Activated naive CD8-positive, alpha-beta T cell treated with anti-CD3 and anti-CD28 coated beads, Interleukin-2, amount 50 U/mL, for 16 hours (primary cell): ENCODE measurements at regions not wholly inside any gene's neighbourhood (a gene's known extent, or its start where the extent isn't known, plus 50 kb on each side); places are given as distances from the start of the nearest gene placed in this dataset.

Source experiments
- DNase-seq: peaks from one replicate; pipeline ENCODE4 v3.0.0-alpha.2; 2020; ENCODE audit warnings: low read depth, low spot score

DNA sequence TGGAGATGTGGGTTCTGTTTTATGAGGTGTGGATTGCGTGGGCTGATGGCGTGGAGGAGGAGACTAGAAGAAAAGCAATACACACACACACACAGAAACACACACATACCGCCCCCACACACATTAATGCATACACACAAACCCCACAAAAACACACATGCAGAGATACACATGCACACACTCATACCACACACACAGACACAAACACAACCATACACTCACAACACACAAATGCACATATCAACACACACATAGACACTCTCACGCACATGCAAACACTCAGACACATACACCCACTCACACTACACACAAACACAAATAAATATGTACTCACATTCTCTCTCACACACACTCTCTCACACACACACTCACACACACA lies 75.7 kb upstream of the UBL3 start:
- no peak for DNase-seq

GRCh38 chr13:29925457-29926097 lies 75.2 kb upstream of the UBL3 start:
- no peak for DNase-seq

DNA sequence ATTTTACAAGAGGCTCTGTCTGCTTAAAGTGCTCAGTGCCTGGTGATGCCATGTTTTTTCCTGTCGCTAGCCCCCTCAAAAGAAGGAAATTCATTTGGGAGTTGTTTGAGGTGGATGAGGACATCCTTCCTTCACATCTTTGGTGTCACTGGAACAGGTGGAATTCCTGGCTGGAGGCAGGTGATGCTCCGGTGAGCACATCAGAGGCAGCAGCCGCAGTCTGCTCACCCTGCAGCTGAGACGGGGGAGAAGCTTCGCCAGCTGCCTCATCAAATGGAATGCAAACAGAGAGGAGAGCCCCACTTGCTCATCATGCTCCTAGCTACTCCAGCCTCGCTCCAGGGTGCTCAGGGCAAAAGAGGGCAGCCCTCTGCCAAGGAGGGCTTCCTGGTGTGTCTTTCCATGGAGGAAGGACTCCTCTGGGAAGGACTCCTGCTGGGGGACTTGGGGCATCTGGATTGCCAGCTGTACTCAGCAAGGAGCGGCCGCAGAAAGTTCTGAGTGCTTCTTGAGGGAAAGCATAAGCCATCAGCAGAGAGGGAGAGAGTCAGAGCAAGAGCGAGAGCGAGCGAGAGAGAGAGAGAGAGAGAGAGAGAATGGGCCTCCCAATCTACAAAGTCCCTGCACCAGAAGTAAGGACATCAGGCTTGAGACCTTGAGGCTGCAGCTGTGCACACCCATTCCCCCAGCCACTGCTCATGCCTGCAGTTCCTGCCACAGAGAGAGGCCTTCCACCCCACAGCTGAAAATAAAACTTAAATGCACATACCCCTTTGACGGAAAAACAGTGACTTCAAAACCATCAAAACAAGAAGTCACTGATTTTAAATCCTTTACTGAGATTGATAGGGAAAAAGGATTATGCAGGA lies 74.3 kb upstream of the UBL3 start:
- no peak for DNase-seq

DNA sequence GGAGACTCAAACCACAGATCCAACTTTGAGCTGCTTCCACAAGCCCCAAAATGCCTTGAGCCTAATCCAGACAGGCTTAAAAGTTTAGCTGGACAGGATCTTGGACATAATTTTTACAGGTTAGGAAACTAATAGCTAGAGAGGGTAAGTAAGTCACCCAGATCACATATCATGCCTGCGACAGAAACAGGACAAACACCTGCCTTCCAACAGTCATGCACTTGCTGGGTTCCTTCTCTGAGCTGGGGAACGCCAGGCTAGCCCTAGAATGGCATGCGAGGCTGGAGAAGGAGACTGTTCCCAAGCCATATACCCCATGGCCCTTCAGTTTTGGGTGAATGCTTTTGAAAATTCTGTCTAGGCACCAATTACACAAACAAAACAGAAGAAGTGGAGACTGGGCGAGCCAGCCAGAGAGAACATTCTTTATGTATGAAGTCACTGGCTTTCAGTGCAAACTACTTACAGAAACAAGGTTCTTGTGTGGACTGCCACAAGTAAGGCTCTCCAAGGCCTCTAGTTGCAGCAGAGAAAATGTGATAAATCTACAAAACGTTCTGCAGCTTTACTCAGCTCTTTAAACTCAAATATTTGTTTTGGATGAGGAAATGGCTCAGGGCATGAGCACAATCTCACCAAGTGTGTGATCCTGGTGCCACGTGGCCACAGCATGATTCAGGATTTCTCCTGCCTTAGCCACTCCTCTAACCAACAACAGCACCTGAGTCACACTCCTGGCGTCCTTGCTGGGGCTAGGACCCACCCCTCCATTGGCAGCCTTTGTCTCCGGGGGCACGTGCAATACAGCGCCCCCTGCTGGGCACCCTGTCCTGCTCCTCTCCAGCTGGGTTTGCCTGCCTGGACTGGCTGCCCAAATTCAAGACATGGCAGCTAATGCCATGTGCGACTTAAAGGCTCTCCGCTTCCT lies 73.4 kb upstream of the UBL3 start:
- peak; percentile 17 for DNase-seq

- no peak for DNase-seq
These were observed 72.5 kb upstream of the UBL3 start for GRCh38 chr13:29922896-29923295.

DNA sequence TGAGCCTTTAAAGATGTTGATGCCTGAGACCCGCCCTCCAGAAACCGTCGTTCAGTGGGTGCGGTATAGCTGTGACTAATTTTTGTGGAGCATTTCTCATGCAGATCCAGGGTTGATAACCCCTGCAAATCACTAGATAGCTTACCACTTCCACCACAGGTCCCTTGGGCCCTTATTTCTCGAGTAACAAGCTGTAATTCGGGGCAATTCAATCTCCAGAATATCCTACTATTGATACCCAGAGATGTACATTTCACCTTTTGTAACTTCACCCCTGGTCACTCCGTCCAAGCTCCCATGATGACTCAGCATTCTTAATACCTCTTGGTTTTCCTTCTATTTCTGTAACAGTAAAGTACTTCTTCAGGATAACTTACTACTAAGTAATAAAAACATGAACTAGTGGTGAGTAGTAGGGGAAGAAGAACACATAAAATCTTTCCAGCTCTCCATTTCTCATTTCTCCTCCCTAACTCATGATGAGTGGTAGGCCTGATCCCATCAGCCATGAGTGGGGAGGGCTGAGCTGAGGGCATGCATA lies 71.9 kb upstream of the UBL3 start:
- DNase-seq = no peak

- DNase-seq = no peak
These were observed 71.1 kb upstream of the UBL3 start for GRCh38 chr13:29921542-29921941.

GRCh38 chr13:29920025-29920643 lies 69.7 kb upstream of the UBL3 start:
- DNase-seq = no peak

DNA sequence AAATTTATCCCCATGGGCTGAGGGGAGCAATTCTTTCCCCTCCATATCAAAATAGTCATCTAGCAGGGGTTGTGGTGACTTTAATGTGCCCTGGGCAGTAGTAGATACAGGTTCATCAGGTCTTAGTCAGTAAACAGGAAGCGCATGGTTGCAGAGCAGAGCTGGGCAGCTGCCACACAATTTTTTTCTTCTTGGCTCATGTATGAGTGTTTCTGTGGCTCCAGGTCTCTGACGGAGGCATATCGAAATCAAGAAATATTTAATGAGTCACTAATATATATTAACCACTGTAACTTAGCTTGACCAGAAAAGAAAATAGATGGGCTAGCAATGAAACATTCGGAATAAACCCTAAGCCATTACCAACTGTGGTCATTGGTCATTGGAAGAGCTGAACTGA lies 68.4 kb upstream of the UBL3 start:
- DNase-seq = no peak

DNA sequence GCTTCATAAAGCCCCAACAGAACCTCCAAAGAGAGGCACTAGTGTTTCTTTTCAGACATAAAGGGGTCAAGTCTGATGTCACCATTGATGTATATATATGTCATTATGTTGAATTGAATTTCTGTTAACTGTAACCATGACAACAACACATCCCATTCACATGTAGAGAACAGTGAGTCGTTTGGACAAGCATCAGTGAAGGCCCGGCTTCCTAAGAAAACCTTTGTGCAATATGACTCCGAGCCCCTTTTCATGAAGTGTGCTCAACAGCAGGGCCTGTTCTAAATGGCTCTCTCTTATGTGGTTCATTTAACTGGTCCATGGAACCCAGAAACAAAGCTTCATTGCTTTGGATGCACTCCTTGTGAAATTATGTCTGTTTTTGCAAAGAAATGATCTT lies 67.2 kb upstream of the UBL3 start:
- DNase-seq = no peak

DNA sequence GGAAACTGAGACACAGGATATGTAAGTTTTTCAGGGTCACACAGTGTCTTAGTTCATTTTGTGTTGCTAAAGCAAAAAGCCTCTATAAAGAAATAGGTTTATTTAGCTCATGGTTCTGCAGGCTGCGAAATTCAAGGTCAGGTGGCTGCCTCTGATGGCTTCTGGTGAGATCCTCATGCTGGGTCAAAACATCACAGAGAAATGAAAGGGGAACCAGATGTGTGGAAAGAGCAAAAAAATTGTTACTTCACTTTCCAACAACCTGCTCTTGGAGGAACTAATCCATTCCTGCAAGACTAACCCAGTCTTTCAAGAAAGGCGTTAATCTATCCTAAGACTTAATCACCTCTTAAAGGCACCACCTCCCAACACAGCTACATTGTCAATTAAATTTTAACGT lies 64.2 kb upstream of the UBL3 start:
- no peak for DNase-seq

- DNase-seq = no peak
These were observed 61.5 kb upstream of the UBL3 start for GRCh38 chr13:29911781-29912418.

DNA sequence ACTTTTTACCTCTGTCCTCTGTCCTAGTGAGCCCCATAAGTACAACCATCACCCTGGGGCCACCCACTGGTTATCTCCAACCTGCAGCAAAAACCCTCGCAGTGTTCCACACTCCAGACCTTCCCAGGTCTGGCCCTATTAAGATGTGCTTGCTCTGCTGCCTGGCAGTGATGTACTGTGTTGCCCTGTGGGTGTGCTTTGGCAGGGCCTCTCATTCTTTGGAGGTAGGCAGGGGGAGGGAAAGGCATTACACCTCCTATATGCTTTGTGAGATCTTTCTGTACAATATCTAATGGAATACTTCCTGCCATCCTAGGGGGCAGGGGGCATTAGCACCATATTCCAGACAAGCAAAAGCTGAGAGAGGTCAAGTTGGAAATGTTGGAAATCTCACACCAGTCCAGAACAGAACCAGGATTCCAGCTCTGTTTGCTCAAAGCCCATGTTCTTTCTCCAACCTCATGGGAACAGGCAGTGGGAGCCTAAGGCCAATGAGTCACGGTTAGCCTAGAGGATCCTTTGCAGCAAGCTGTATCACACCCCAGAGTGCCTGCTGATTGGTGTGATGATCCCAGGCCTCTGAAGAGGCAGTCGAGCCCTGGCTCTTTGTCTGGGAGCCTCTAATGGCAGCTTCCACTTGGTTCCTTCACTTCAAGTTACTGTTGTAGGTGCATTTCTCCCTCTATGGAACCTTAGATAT lies 59.7 kb upstream of the UBL3 start:
- no peak for DNase-seq

DNA sequence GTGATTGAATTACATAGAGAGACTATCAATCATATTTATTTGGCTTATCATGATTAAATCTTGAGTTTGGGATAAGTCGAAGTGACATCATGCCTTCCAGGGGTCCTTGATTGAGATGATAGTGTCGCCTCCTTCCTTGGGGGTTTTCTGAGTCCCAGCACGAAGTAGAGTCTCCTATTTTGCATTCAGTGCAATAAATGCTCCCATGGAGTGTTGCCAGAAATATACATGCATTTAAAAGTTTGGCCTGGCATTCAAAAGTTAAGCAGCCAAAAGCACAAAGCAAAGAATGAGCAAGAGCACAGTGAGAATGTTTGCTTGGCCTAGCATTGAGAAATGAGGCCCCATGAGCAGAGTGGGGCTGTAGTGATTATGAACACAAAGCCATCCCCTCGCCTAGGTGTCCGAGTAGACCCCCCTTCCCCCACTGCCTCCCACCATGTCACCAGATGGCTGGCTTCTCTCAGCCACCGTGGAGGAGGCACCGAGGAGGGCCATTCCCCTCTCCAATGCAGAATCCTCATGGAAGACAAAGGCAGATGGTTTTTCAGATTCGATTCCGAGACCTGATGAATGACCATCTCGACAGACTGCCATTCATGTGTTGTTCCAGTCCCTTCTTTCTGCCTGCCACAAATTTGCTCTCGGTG lies 58.8 kb upstream of the UBL3 start:
- DNase-seq = no peak

DNA sequence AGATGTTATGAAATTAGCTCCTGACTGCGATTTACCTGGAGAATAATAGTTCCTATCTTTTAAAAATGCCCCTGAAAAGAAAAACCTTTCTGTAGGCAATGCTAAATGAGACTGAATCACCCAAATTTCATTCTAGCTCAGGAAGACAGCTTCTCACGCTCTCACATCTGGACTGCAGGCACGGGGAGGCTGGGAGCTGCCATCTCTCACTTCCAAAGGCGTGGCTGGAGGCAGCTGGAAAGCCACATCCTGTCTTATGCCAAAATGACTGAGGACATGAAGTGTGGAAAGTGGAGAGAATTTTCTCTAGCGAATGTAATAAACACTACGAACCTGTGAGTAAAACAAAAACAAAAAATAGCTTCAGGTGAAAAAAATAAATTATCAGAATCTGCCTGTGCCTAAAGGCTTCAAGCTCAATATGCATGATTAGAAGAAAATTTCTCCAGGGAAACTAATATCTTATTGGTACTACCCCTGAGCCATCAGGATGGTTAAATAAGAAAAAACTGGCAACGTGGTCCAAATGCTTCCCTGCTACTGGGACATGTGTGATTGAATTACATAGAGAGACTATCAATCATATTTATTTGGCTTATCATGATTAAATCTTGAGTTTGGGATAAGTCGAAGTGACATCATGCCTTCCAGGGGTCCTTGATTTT lies 58.1 kb upstream of the UBL3 start:
- DNase-seq = no peak

GRCh38 chr13:29907670-29908069 lies 57.3 kb upstream of the UBL3 start:
- no peak for DNase-seq

DNA sequence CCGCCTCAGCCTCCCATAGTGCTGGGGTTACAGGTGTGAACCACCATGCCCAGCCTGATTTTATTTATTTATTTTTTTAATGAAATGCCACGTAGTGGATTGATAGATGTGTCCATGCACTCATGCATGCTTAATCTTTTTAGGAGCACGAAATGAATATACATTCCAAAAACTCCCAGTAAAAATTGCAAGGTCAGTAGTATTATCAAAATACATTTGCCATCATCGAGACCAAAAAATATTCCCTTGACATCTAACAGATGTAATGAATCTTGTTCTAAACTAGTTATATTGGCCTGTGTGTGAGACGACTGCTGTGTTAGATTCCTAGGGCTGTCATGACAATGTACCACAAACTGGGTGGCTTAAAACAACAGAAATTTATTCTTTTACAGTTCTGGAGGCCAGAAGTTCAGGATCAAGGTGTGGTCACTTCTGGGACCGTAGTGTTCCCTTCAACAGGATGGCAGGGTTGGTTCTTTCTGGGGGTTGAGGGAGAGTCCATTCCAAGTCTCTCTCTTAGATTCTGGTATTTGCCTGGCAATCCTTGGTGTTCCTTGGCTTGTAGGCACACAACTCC lies 56.1 kb upstream of the UBL3 start:
- no peak for DNase-seq

DNA sequence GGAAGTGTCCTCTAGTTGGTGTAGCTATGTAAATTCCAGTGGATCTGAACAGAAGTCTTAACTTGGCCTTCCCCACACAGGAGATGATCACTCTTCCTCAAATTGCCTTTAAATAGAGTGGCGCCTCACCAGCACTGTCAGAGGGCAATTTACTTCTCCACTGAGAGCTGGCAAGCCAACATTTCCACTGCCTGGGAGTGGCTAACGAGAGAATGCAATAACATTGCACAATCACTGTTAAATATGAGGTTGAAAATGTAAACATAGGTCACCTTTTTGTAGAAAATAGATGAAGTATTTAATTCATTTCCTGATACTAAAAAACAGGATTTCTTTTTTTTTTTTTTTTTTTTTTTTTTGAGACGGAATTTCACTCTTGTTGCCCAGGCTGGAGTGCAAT lies 55.4 kb upstream of the UBL3 start:
- DNase-seq = no peak

DNA sequence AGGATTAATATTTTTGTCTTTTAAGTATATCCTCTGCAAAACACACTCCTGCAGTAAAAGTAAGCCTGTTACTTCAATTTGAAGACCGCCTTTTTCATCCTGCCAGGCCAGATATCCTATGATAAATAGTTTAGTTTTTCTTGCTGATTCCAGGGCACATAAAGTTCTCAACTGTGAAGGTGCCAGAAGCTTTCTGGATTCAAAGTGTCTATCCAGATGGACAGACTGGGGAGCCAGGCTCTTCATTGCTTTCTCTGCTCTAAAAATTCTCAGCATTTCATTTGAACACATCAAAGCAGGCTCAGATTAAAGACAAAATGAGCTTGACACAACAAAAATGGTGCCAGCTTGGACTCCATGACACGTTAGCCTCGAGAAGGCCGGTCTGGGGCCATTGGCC lies 53.6 kb upstream of the UBL3 start:
- DNase-seq = no peak
